ENCODE measurements at regions not wholly inside any gene's neighbourhood (a gene's known extent, or its start where the extent isn't known, plus 50 kb on each side); places are given as distances from the start of the nearest gene placed in this dataset.
A peak's percentile ranks its signal among the peaks of the same experiment; 100 is the strongest.

- ChIA-PET POLR2A (no interaction called here), CTCF (no interaction called here)
- no peak overlapping the region for H3K27ac ChIP-seq (ENCODE audit: low read depth, low read length)
- Mint-ChIP-seq H3K9me3 (no peaks in the 10 kb centered on the region), H3K36me3 (no peaks in the 10 kb centered on the region), H3K27ac (peak overlapping the region in 1 of 8 donors; percentile 39), H3K4me3 (no peak overlapping the region), H3K4me1 (no peaks in the 10 kb centered on the region), H3K27me3 (peaks cover 14 to 50% of the 10 kb centered on the region in 2 donors)
- H3K4me3 ChIP-seq (ENCODE audit: low read length), result no peak overlapping the region
- no peaks in the 10 kb centered on the region for H3K4me1 ChIP-seq (ENCODE audit: insufficient read depth, low read length)
- H3K27me3 ChIP-seq (ENCODE audit: insufficient read depth, low read length, poor library complexity, severe bottlenecking), result no peaks in the 10 kb centered on the region
- no peaks in the 10 kb centered on the region for H3K9me3 ChIP-seq (ENCODE audit: low read length)
- no peaks in the 10 kb centered on the region for H3K36me3 ChIP-seq (ENCODE audit: insufficient read depth, low read length)
- no peak for DNase-seq
These were observed 76.6 kb upstream of the SHB start for GRCh38 chr9:38145526-38146053.

GRCh38 chr9:38144421-38144820 lies 75.4 kb upstream of the SHB start:
- no peak overlapping the region for H3K4me3 Mint-ChIP-seq
- H3K27me3 Mint-ChIP-seq, result peaks cover 10 to 51% of the 10 kb centered on the region in 2 donors
- H3K36me3 Mint-ChIP-seq, result no peaks in the 10 kb centered on the region
- DNase-seq, result no peak
- POLR2A ChIA-PET, result no interaction called here
- H3K9me3 ChIP-seq (ENCODE audit: low read length), result no peaks in the 10 kb centered on the region
- no peaks in the 10 kb centered on the region for H3K4me1 Mint-ChIP-seq
- no peak overlapping the region for H3K4me3 ChIP-seq (ENCODE audit: low read length)
- CTCF ChIA-PET, result no interaction called here
- H3K9me3 Mint-ChIP-seq, result no peaks in the 10 kb centered on the region
- H3K27ac Mint-ChIP-seq, result no peak overlapping the region
- H3K27me3 ChIP-seq (ENCODE audit: insufficient read depth, low read length, poor library complexity, severe bottlenecking), result no peaks in the 10 kb centered on the region
- H3K27ac ChIP-seq (ENCODE audit: low read depth, low read length), result no peak overlapping the region
- H3K4me1 ChIP-seq (ENCODE audit: insufficient read depth, low read length), result no peaks in the 10 kb centered on the region
- H3K36me3 ChIP-seq (ENCODE audit: insufficient read depth, low read length), result no peaks in the 10 kb centered on the region

DNA sequence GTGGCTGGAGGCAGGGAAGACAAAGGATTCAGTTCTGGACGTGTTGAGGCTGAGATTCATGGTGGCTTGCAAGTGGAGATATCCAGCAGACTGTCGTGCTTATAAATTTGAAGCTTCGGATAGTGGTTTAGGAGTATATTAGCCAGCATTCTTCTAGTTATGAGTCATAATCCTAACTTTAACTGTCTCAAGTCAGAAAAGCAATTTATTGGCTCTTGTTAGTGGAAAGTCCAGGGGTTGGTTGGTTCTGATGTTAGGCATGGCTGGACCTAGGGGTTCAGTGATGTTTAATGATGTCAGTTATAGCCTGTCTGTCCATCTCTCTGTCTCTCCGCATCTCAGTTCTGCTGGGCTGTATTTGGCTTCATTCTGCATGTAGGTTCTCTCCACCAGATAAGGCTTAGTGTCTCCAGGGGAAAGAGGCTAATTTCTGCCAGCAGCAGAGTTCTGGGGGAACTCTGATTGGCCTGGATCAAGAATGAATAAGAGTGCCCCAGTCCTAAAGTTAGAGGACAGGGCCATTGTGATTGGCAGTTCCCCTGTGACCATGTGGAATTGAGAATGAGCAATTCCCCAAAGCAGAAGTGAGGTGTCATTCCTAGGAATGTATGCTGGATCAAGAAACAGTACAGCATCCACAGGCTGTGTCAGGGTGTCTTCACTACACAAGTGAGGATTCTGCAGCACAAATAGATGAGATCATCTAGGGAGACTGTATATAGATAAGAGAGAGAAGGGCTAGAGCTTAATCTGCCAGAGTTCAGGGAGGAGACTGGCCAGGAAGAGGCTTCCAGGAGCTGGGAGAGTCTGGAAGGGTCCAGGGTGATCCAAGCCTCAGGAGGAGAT lies 72.9 kb upstream of the SHB start:
- H3K27me3 Mint-ChIP-seq, result peaks cover 13 to 48% of the 10 kb centered on the region in 2 donors
- ChIA-PET CTCF (no interaction called here), POLR2A (no interaction called here)
- DNase-seq, result no peak
- no peak overlapping the region for H3K27ac Mint-ChIP-seq
- H3K27ac ChIP-seq (ENCODE audit: low read depth, low read length), result no peak overlapping the region
- no peak overlapping the region for H3K4me3 Mint-ChIP-seq
- no peaks in the 10 kb centered on the region for H3K27me3 ChIP-seq (ENCODE audit: insufficient read depth, low read length, poor library complexity, severe bottlenecking)
- H3K4me1 Mint-ChIP-seq, result no peaks in the 10 kb centered on the region
- no peaks in the 10 kb centered on the region for H3K36me3 Mint-ChIP-seq
- no peaks in the 10 kb centered on the region for H3K4me1 ChIP-seq (ENCODE audit: insufficient read depth, low read length)
- H3K36me3 ChIP-seq (ENCODE audit: insufficient read depth, low read length), result no peaks in the 10 kb centered on the region
- H3K9me3 Mint-ChIP-seq, result no peaks in the 10 kb centered on the region
- no peak overlapping the region for H3K4me3 ChIP-seq (ENCODE audit: low read length)
- H3K9me3 ChIP-seq (ENCODE audit: low read length), result no peaks in the 10 kb centered on the region

GRCh38 chr9:38138276-38138675 lies 69.2 kb upstream of the SHB start:
- Mint-ChIP-seq H3K36me3 (no peaks in the 10 kb centered on the region), H3K27ac (no peak overlapping the region), H3K9me3 (no peaks in the 10 kb centered on the region), H3K4me3 (no peak overlapping the region), H3K4me1 (no peaks in the 10 kb centered on the region), H3K27me3 (peaks cover 11 to 48% of the 10 kb centered on the region in 2 donors)
- no peak for DNase-seq
- ChIA-PET POLR2A (no interaction called here), CTCF (no interaction called here)
- no peaks in the 10 kb centered on the region for H3K4me1 ChIP-seq (ENCODE audit: insufficient read depth, low read length)
- no peaks in the 10 kb centered on the region for H3K27me3 ChIP-seq (ENCODE audit: insufficient read depth, low read length, poor library complexity, severe bottlenecking)
- no peak overlapping the region for H3K27ac ChIP-seq (ENCODE audit: low read depth, low read length)
- H3K4me3 ChIP-seq (ENCODE audit: low read length), result no peak overlapping the region
- no peaks in the 10 kb centered on the region for H3K9me3 ChIP-seq (ENCODE audit: low read length)
- no peaks in the 10 kb centered on the region for H3K36me3 ChIP-seq (ENCODE audit: insufficient read depth, low read length)

DNA sequence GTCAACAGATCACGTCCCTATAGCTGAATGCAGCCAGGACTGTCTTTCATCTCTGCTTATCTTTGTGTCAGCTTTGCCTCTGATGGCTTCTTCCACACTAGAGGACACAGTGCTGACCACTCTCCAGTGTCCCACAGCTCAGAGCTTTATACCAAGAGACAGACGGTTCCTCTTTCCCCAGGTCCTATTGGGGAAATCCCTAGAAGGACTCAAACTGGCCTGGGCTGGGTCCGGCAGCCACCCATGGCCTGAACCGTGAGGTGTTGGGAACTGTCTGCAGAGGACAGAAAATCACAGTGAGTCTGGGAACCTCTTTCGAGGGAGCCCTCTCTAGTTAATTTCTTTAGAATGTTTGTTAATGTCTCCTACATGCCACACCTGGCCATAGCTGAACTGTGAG lies 68.3 kb upstream of the SHB start:
- POLR2A ChIA-PET, result no interaction called here
- no peak overlapping the region for H3K27ac Mint-ChIP-seq
- CTCF ChIA-PET, result no interaction called here
- no peaks in the 10 kb centered on the region for H3K9me3 Mint-ChIP-seq
- Histone ChIP-seq H3K27ac (ENCODE audit: low read depth, low read length) (no peak overlapping the region), H3K4me3 (ENCODE audit: low read length) (no peak overlapping the region), H3K36me3 (ENCODE audit: insufficient read depth, low read length) (no peaks in the 10 kb centered on the region), H3K27me3 (ENCODE audit: insufficient read depth, low read length, poor library complexity, severe bottlenecking) (no peaks in the 10 kb centered on the region), H3K4me1 (ENCODE audit: insufficient read depth, low read length) (no peaks in the 10 kb centered on the region), H3K9me3 (ENCODE audit: low read length) (no peaks in the 10 kb centered on the region)
- H3K4me1 Mint-ChIP-seq, result no peaks in the 10 kb centered on the region
- H3K4me3 Mint-ChIP-seq, result no peak overlapping the region
- H3K27me3 Mint-ChIP-seq, result peaks cover 10 to 44% of the 10 kb centered on the region in 2 donors
- DNase-seq, result no peak
- no peaks in the 10 kb centered on the region for H3K36me3 Mint-ChIP-seq

GRCh38 chr9:38136386-38136785 lies 67.4 kb upstream of the SHB start:
- Histone ChIP-seq H3K4me1 (ENCODE audit: insufficient read depth, low read length) (no peaks in the 10 kb centered on the region), H3K9me3 (ENCODE audit: low read length) (no peaks in the 10 kb centered on the region), H3K27ac (ENCODE audit: low read depth, low read length) (no peak overlapping the region), H3K36me3 (ENCODE audit: insufficient read depth, low read length) (no peaks in the 10 kb centered on the region), H3K27me3 (ENCODE audit: insufficient read depth, low read length, poor library complexity, severe bottlenecking) (no peaks in the 10 kb centered on the region), H3K4me3 (ENCODE audit: low read length) (no peak overlapping the region)
- Mint-ChIP-seq H3K4me3 (no peak overlapping the region), H3K9me3 (no peaks in the 10 kb centered on the region), H3K27me3 (peaks cover 11 to 36% of the 10 kb centered on the region in 2 donors), H3K36me3 (no peaks in the 10 kb centered on the region), H3K4me1 (no peaks in the 10 kb centered on the region), H3K27ac (no peak overlapping the region)
- DNase-seq, result no peak
- ChIA-PET CTCF (no interaction called here), POLR2A (no interaction called here)

DNA sequence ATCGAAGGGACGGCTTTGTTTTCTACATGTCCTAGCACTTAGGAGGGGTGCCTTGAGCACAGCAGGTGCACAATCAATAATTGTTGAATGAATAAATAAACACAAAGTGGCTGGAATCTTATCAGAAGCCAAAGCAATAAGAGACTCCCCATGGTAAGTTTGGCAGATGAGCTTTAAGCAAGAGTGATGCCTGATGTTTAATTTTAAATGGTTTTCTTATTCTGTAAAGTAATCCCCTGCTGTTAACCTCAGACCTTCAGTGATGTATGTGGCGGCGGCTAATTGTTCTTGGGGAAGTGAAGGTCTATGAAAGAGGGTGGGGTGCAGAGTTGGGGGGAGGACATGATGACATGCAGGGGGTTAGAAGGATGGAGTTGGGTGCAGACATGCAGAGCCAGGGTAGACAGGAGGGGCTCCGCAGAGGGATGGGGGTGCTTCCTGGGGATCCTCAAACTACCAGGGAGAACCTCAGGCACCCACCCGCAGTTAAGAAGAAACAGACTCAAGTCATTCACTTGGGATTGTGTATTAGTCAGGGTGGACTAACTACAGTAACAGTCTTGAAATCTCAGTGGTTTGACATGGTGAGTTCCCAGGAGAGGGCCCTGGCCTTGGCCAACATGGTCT lies 65.7 kb upstream of the SHB start:
- CTCF ChIA-PET, result no interaction called here
- Histone ChIP-seq H3K4me1 (ENCODE audit: insufficient read depth, low read length) (no peaks in the 10 kb centered on the region), H3K4me3 (ENCODE audit: low read length) (no peak overlapping the region), H3K36me3 (ENCODE audit: insufficient read depth, low read length) (no peaks in the 10 kb centered on the region), H3K27me3 (ENCODE audit: insufficient read depth, low read length, poor library complexity, severe bottlenecking) (no peaks in the 10 kb centered on the region), H3K9me3 (ENCODE audit: low read length) (no peaks in the 10 kb centered on the region), H3K27ac (ENCODE audit: low read depth, low read length) (no peak overlapping the region)
- H3K36me3 Mint-ChIP-seq, result no peaks in the 10 kb centered on the region
- DNase-seq, result no peak
- no peak overlapping the region for H3K27ac Mint-ChIP-seq
- H3K27me3 Mint-ChIP-seq, result peaks cover 10 to 21% of the 10 kb centered on the region in 2 donors
- POLR2A ChIA-PET, result no interaction called here
- H3K9me3 Mint-ChIP-seq, result no peaks in the 10 kb centered on the region
- H3K4me3 Mint-ChIP-seq, result no peak overlapping the region
- no peaks in the 10 kb centered on the region for H3K4me1 Mint-ChIP-seq

GRCh38 chr9:38133595-38133994 lies 64.6 kb upstream of the SHB start:
- Mint-ChIP-seq H3K4me1 (no peaks in the 10 kb centered on the region), H3K27me3 (peaks cover 10 to 15% of the 10 kb centered on the region in 2 donors), H3K36me3 (no peaks in the 10 kb centered on the region), H3K4me3 (no peak overlapping the region), H3K9me3 (no peaks in the 10 kb centered on the region), H3K27ac (no peak overlapping the region)
- ChIA-PET CTCF (no interaction called here), POLR2A (no interaction called here)
- no peaks in the 10 kb centered on the region for H3K27me3 ChIP-seq (ENCODE audit: insufficient read depth, low read length, poor library complexity, severe bottlenecking)
- DNase-seq, result no peak
- no peak overlapping the region for H3K27ac ChIP-seq (ENCODE audit: low read depth, low read length)
- no peaks in the 10 kb centered on the region for H3K4me1 ChIP-seq (ENCODE audit: insufficient read depth, low read length)
- H3K36me3 ChIP-seq (ENCODE audit: insufficient read depth, low read length), result no peaks in the 10 kb centered on the region
- no peaks in the 10 kb centered on the region for H3K9me3 ChIP-seq (ENCODE audit: low read length)
- no peak overlapping the region for H3K4me3 ChIP-seq (ENCODE audit: low read length)
